HEK293 (cell line): ENCODE measurements at regions not wholly inside any gene's neighbourhood (a gene's known extent, or its start where the extent isn't known, plus 50 kb on each side); places are given as distances from the start of the nearest gene placed in this dataset.

Experiments used
- CTCF ChIA-PET: fragments of 350-600 bp; formaldehyde crosslinking; extraction: SDS; loops from one replicate; lab custom pipeline; 2021; ENCODE audit warnings: antibody characterized with exemption; lab: Yijun Ruan, JAX
- POLR2A ChIA-PET: fragments of 300-600 bp; formaldehyde crosslinking; extraction: SDS; loops from one replicate; lab custom pipeline; 2020; ENCODE audit warnings: antibody characterized with exemption, inconsistent platforms; lab: Yijun Ruan, JAX
- H3K27ac ChIP-seq: fragments of 200-500 bp; sonication (Bioruptor generic); 2 replicates; pipeline ENCODE4 v1.5.1; 2014; ENCODE audit warnings: low read depth, low read length, control low read depth, inconsistent platforms; ENCODE audit errors: extremely low read depth
- H3K36me3 ChIP-seq, 2 experiments: fragments of 200-500 bp in 1 of 2; sonication (Bioruptor generic) in 1 of 2; 1 replicate in 1 of 2; 2 replicates in 1 of 2; pipeline ENCODE4 v1.5.1; 2014 to 2017; ENCODE audit warnings: inconsistent platforms in 2 of 2, low read length in 2 of 2; ENCODE audit not compliant: control insufficient read depth in 2 of 2, insufficient read depth in 1 of 2
- H3K4me1 ChIP-seq: fragments of 200-500 bp; sonication (Bioruptor generic); 2 replicates; pipeline ENCODE4 v1.5.1; 2014; ENCODE audit warnings: mild to moderate bottlenecking, low read length, inconsistent platforms; ENCODE audit not compliant: control insufficient read depth, insufficient read depth
- H3K4me3 ChIP-seq: 2 replicates; pipeline ENCODE4 v1.5.1; 2011; ENCODE audit warnings: low read depth, mild to moderate bottlenecking, control low read depth, low read length, moderate library complexity
- H3K9me3 ChIP-seq: fragments of 200-500 bp; sonication (Bioruptor generic); 2 replicates; pipeline ENCODE4 v1.5.1; 2014; ENCODE audit warnings: low read depth, low read length, inconsistent platforms; ENCODE audit not compliant: control insufficient read depth, insufficient read depth
- GFI1B ChIP-seq: fragments of 450-650 bp; formaldehyde crosslinking; IDR thresholded peaks from 2 replicates; pipeline ENCODE4 v1.5.1; 2016; ENCODE audit warnings: missing biosample characterization, missing genetic modification characterization
- KLF8 ChIP-seq: fragments of 450-650 bp; formaldehyde crosslinking; IDR thresholded peaks from 2 replicates; pipeline ENCODE4 v1.5.1; 2016; ENCODE audit warnings: missing biosample characterization, missing genetic modification characterization
- REST ChIP-seq: fragments of 450-650 bp; formaldehyde crosslinking; IDR thresholded peaks from 2 replicates; pipeline ENCODE4 v1.5.1; 2016; ENCODE audit warnings: missing biosample characterization, missing genetic modification characterization
- ZBTB20 ChIP-seq: fragments of 450-650 bp; formaldehyde crosslinking; IDR thresholded peaks from 2 replicates; pipeline ENCODE4 v1.5.1; 2016; ENCODE audit warnings: missing biosample characterization, missing genetic modification characterization
- ZBTB48 ChIP-seq: fragments of 450-650 bp; formaldehyde crosslinking; IDR thresholded peaks from 2 replicates; pipeline ENCODE4 v1.5.1; 2016; ENCODE audit warnings: missing biosample characterization, missing genetic modification characterization
- ZNF10 ChIP-seq: fragments of 450-650 bp; formaldehyde crosslinking; IDR thresholded peaks from 2 replicates; pipeline ENCODE4 v1.5.1; 2017; ENCODE audit warnings: missing biosample characterization, missing genetic modification characterization
- ZNF133 ChIP-seq: fragments of 450-650 bp; formaldehyde crosslinking; IDR thresholded peaks from 2 replicates; pipeline ENCODE4 v1.5.1; 2016; ENCODE audit warnings: missing biosample characterization, missing genetic modification characterization
- ZNF16 ChIP-seq: fragments of 450-650 bp; formaldehyde crosslinking; IDR thresholded peaks from 2 replicates; pipeline ENCODE4 v1.5.1; 2016; ENCODE audit warnings: low read depth, missing biosample characterization, missing genetic modification characterization
- ZNF211 ChIP-seq: fragments of 450-650 bp; formaldehyde crosslinking; IDR thresholded peaks from 2 replicates; pipeline ENCODE4 v1.5.1; 2016; ENCODE audit warnings: low read depth, missing biosample characterization, missing genetic modification characterization
- ZNF221 ChIP-seq: fragments of 450-650 bp; formaldehyde crosslinking; IDR thresholded peaks from 2 replicates; pipeline ENCODE4 v1.5.1; 2017; ENCODE audit warnings: missing biosample characterization, missing genetic modification characterization, borderline replicate concordance
- ZNF239 ChIP-seq: fragments of 450-650 bp; formaldehyde crosslinking; IDR thresholded peaks from 2 replicates; pipeline ENCODE4 v1.5.1; 2016; ENCODE audit warnings: missing biosample characterization, missing genetic modification characterization
- ZNF24 ChIP-seq: fragments of 450-650 bp; formaldehyde crosslinking; IDR thresholded peaks from 2 replicates; pipeline ENCODE4 v1.5.1; 2016; ENCODE audit warnings: missing biosample characterization, missing genetic modification characterization
- ZNF335 ChIP-seq: fragments of 450-650 bp; formaldehyde crosslinking; conservative IDR thresholded peaks from 2 replicates; pipeline ENCODE4 v1.5.1; 2016; ENCODE audit warnings: missing biosample characterization, missing genetic modification characterization
- ZNF354C ChIP-seq: fragments of 450-650 bp; formaldehyde crosslinking; IDR thresholded peaks from 2 replicates; pipeline ENCODE4 v1.5.1; 2016; ENCODE audit warnings: missing biosample characterization, missing genetic modification characterization, low read depth, borderline replicate concordance
- ZNF747 ChIP-seq: fragments of 450-650 bp; formaldehyde crosslinking; IDR thresholded peaks from 2 replicates; pipeline ENCODE4 v1.5.1; 2016; ENCODE audit warnings: missing biosample characterization, missing genetic modification characterization
- ZNF843 ChIP-seq: fragments of 450-650 bp; formaldehyde crosslinking; IDR thresholded peaks from 2 replicates; pipeline ENCODE4 v1.5.1; 2016; ENCODE audit warnings: missing biosample characterization, missing genetic modification characterization
- TF ChIP-seq, protein P1 (sequence below): fragments of 450-650 bp; formaldehyde crosslinking; IDR thresholded peaks from 2 replicates; pipeline ENCODE4 v1.5.1; 2016; ENCODE audit warnings: missing biosample characterization, missing genetic modification characterization, low read depth
- TF ChIP-seq, protein P2 (sequence below): fragments of 450-650 bp; formaldehyde crosslinking; IDR thresholded peaks from 2 replicates; pipeline ENCODE4 v1.5.1; 2016; ENCODE audit warnings: missing biosample characterization, missing genetic modification characterization, borderline replicate concordance

DNA sequence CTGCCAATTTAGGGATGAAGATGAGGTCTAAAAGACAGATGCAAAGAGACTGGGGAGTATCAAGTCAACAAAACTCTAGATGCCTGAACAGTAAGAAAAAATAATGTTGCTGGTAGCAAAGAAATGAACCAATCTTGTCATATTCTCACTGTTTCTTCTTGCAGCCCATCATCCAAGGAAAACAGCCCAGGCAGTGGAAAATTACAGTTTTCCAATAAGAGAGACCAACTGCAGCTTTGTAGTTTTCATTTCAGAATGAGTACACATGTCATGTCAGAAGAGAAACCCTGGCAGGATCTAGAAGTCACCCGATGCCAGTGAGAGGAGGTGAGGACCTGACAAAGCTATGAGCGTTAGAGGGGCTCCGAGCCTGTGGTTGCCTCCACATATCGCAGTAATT, 500.4 kb upstream of the PSMD7 start (continued):
- TF ChIP-seq ZNF16 (tag by site-specific recombination): no peak
- TF ChIP-seq ZNF221 (tag by site-specific recombination): no peak
- no peak for TF ChIP-seq ZNF354C (tag by site-specific recombination)
- TF ChIP-seq, all 188 proteins: peak for 0

- ChIA-PET POLR2A (no interaction called here), CTCF (no interaction called here)
- Histone ChIP-seq H3K4me3 (no peak overlapping the region), H3K36me3 (no peaks in the 10 kb centered on the region), H3K9me3 (no peaks in the 10 kb centered on the region), H3K4me1 (no peaks in the 10 kb centered on the region), H3K27ac (no peak overlapping the region)
- TF ChIP-seq ZBTB20 (tag by site-specific recombination) (no peak), ZNF335 (tag by site-specific recombination) (no peak), KLF8 (no peak), ZNF24 (tag by site-specific recombination) (no peak), REST (tag by site-specific recombination) (no peak), ZNF239 (tag by site-specific recombination) (no peak), ZNF133 (tag by site-specific recombination) (no peak), GFI1B (tag by site-specific recombination) (no peak), ZNF843 (tag by site-specific recombination) (no peak)
These were observed 501.6 kb upstream of the PSMD7 start for GRCh38 chr16:73794994-73795393.

DNA sequence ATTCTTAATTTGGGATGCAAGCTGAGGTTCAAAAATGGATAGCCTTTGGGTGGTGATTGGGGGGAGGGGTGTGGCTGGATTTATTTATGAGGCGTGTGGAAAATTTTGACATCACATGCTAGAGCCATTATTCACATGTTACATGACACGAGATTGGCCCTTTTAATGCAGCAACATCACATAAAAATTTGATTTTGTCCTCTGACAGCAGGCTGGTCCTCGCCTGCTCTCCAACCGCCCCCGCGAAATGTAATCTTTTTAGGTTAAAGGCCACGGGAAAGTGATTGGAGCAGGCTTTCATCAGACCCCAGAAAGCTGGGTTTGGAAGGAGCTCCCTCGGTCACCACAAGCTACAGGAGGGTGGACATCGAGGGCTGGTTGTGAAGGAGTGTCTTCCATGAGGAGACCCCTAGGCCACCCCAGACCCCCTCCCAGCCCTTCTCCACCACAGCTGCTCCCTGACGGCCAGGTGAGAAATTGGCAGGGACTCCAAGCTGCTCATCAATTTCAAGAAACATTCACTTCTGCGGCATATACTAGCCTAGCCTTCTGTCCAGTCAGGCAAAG, 502.7 kb upstream of the PSMD7 start:
- no peak overlapping the region for H3K27ac ChIP-seq
- no peaks in the 10 kb centered on the region for H3K36me3 ChIP-seq
- H3K4me3 ChIP-seq: no peak overlapping the region
- POLR2A ChIA-PET: no interaction called here
- TF ChIP-seq ZNF10 (tag by site-specific recombination): no peak
- TF ChIP-seq ZNF747 (tag by site-specific recombination): no peak
- TF ChIP-seq, protein P1, sequence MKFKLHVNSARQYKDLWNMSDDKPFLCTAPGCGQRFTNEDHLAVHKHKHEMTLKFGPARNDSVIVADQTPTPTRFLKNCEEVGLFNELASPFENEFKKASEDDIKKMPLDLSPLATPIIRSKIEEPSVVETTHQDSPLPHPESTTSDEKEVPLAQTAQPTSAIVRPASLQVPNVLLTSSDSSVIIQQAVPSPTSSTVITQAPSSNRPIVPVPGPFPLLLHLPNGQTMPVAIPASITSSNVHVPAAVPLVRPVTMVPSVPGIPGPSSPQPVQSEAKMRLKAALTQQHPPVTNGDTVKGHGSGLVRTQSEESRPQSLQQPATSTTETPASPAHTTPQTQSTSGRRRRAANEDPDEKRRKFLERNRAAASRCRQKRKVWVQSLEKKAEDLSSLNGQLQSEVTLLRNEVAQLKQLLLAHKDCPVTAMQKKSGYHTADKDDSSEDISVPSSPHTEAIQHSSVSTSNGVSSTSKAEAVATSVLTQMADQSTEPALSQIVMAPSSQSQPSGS (tag by site-specific recombination): no peak
- no peak for TF ChIP-seq ZNF211 (tag by site-specific recombination)
- TF ChIP-seq ZNF354C (tag by site-specific recombination): no peak
- no peak for TF ChIP-seq ZBTB48 (tag by site-specific recombination)
- TF ChIP-seq, protein P2, sequence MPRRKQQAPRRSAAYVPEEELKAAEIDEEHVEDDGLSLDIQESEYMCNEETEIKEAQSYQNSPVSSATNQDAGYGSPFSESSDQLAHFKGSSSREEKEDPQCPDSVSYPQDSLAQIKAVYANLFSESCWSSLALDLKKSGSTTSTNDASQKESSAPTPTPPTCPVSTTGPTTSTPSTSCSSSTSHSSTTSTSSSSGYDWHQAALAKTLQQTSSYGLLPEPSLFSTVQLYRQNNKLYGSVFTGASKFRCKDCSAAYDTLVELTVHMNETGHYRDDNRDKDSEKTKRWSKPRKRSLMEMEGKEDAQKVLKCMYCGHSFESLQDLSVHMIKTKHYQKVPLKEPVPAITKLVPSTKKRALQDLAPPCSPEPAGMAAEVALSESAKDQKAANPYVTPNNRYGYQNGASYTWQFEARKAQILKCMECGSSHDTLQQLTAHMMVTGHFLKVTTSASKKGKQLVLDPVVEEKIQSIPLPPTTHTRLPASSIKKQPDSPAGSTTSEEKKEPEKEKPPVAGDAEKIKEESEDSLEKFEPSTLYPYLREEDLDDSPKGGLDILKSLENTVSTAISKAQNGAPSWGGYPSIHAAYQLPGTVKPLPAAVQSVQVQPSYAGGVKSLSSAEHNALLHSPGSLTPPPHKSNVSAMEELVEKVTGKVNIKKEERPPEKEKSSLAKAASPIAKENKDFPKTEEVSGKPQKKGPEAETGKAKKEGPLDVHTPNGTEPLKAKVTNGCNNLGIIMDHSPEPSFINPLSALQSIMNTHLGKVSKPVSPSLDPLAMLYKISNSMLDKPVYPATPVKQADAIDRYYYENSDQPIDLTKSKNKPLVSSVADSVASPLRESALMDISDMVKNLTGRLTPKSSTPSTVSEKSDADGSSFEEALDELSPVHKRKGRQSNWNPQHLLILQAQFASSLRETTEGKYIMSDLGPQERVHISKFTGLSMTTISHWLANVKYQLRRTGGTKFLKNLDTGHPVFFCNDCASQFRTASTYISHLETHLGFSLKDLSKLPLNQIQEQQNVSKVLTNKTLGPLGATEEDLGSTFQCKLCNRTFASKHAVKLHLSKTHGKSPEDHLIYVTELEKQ (tag by site-specific recombination): no peak
- CTCF ChIA-PET: interaction anchor here (0.7 kb wide), 1 partner anchor 102 kb away, joined by 3 read pairs; no protein-coding TSS in a partner anchor
- no peaks in the 10 kb centered on the region for H3K4me1 ChIP-seq
- H3K9me3 ChIP-seq: no peaks in the 10 kb centered on the region
